ENCODE measurements at regions not wholly inside any gene's neighbourhood (a gene's known extent, or its start where the extent isn't known, plus 50 kb on each side); places are given as distances from the start of the nearest gene placed in this dataset.

- H3K27ac ChIP-seq = no peak overlapping the region
- TF ChIP-seq POLR2AphosphoS5 (IDR thresholded peaks at IDR 0.05; ENCODE audit: borderline replicate concordance, low read depth, low read length) (no peak), EZH2 (IDR thresholded peaks at IDR 0.05) (no peak), FOXP2 (optimal IDR thresholded peaks at IDR 0.05; ENCODE audit: control extremely low read depth, extremely low read length, insufficient read depth) (no peak)
- no peaks in the 10 kb centered on the region for H3K9me3 ChIP-seq (ENCODE audit: low read depth, low read length)
- H3K4me3 ChIP-seq = no peak overlapping the region
- H3K36me3 ChIP-seq (ENCODE audit: insufficient read depth, low read length) = no peaks in the 10 kb centered on the region
- no peak overlapping the region for H3K9ac ChIP-seq (ENCODE audit: insufficient read length)
- no peak for DNase-seq (ENCODE audit: low read depth, low spot score)
Observed at GRCh38 chr2:198220763-198221610, 416.6 kb downstream of the PLCL1 start.

GRCh38 chr2:198219292-198219691 lies 414.9 kb downstream of the PLCL1 start:
- no peaks in the 10 kb centered on the region for H3K9me3 ChIP-seq (ENCODE audit: low read depth, low read length)
- H3K27ac ChIP-seq = no peak overlapping the region
- DNase-seq (ENCODE audit: low read depth, low spot score) = no peak
- no peaks in the 10 kb centered on the region for H3K36me3 ChIP-seq (ENCODE audit: insufficient read depth, low read length)
- H3K4me3 ChIP-seq = no peak overlapping the region
- no peak overlapping the region for H3K9ac ChIP-seq (ENCODE audit: insufficient read length)
- TF ChIP-seq FOXP2 (optimal IDR thresholded peaks at IDR 0.05; ENCODE audit: control extremely low read depth, extremely low read length, insufficient read depth) = no peak
- no peak for TF ChIP-seq POLR2AphosphoS5 (IDR thresholded peaks at IDR 0.05; ENCODE audit: borderline replicate concordance, low read depth, low read length)
- TF ChIP-seq EZH2 (IDR thresholded peaks at IDR 0.05) = no peak

- TF ChIP-seq FOXP2 (optimal IDR thresholded peaks at IDR 0.05; ENCODE audit: control extremely low read depth, extremely low read length, insufficient read depth) (no peak), EZH2 (IDR thresholded peaks at IDR 0.05) (no peak), POLR2AphosphoS5 (IDR thresholded peaks at IDR 0.05; ENCODE audit: borderline replicate concordance, low read depth, low read length) (no peak)
- Histone ChIP-seq H3K9ac (ENCODE audit: insufficient read length) (peak overlapping the region; percentile 47), H3K9me3 (ENCODE audit: low read depth, low read length) (no peaks in the 10 kb centered on the region), H3K36me3 (ENCODE audit: insufficient read depth, low read length) (no peaks in the 10 kb centered on the region), H3K4me3 (peak overlapping the region; percentile 34), H3K27ac (peak overlapping the region; percentile 95)
- peak; percentile 57 for DNase-seq (ENCODE audit: low read depth, low spot score)
Observed at GRCh38 chr2:198214114-198214596, 409.8 kb downstream of the PLCL1 start.

- Histone ChIP-seq H3K36me3 (ENCODE audit: insufficient read depth, low read length) (no peaks in the 10 kb centered on the region), H3K27ac (peak overlapping the region; percentile 95), H3K9me3 (ENCODE audit: low read depth, low read length) (no peaks in the 10 kb centered on the region), H3K9ac (ENCODE audit: insufficient read length) (peak overlapping the region; percentile 47), H3K4me3 (no peak overlapping the region; the same call in 1 of the 2 replicates)
- no peak for DNase-seq (ENCODE audit: low read depth, low spot score)
- TF ChIP-seq EZH2 (IDR thresholded peaks at IDR 0.05) (no peak), POLR2AphosphoS5 (IDR thresholded peaks at IDR 0.05; ENCODE audit: borderline replicate concordance, low read depth, low read length) (no peak), FOXP2 (optimal IDR thresholded peaks at IDR 0.05; ENCODE audit: control extremely low read depth, extremely low read length, insufficient read depth) (no peak)
Observed at GRCh38 chr2:198213253-198213652, 408.9 kb downstream of the PLCL1 start.

- TF ChIP-seq EZH2 (IDR thresholded peaks at IDR 0.05) = no peak
- no peak overlapping the region for H3K9ac ChIP-seq (ENCODE audit: insufficient read length)
- H3K27ac ChIP-seq = no peak overlapping the region
- no peaks in the 10 kb centered on the region for H3K36me3 ChIP-seq (ENCODE audit: insufficient read depth, low read length)
- no peaks in the 10 kb centered on the region for H3K9me3 ChIP-seq (ENCODE audit: low read depth, low read length)
- DNase-seq (ENCODE audit: low read depth, low spot score) = no peak
- H3K4me3 ChIP-seq = no peak overlapping the region
Observed at GRCh38 chr2:198211706-198212105, 407.3 kb downstream of the PLCL1 start.

- Histone ChIP-seq H3K36me3 (ENCODE audit: insufficient read depth, low read length) (no peaks in the 10 kb centered on the region), H3K9me3 (ENCODE audit: low read depth, low read length) (no peaks in the 10 kb centered on the region), H3K27ac (peak overlapping the region; percentile 3; the same call in 1 of the 2 replicates), H3K4me3 (no peak overlapping the region), H3K9ac (ENCODE audit: insufficient read length) (no peak overlapping the region)
- DNase-seq (ENCODE audit: low read depth, low spot score) = no peak
- TF ChIP-seq EZH2 (IDR thresholded peaks at IDR 0.05) (no peak), POLR2AphosphoS5 (IDR thresholded peaks at IDR 0.05; ENCODE audit: borderline replicate concordance, low read depth, low read length) (no peak), FOXP2 (optimal IDR thresholded peaks at IDR 0.05; ENCODE audit: control extremely low read depth, extremely low read length, insufficient read depth) (no peak)
Observed at GRCh38 chr2:198203336-198204069, 399.1 kb downstream of the PLCL1 start.
